Upper lobe of right lung (tissue), 1 donor: ENCODE measurements at regions not wholly inside any gene's neighbourhood (a gene's known extent, or its start where the extent isn't known, plus 50 kb on each side); places are given as distances from the start of the nearest gene placed in this dataset.

ENCODE experiments used
- ATAC-seq: fragments of 200-7000 bp; cut with Tn5 transposase; one replicate; pipeline ENCODE4 v1.9.1; 2020; ENCODE audit warnings: mild to moderate bottlenecking, moderate library complexity
- DNase-seq: peaks from one replicate; pipeline ENCODE4 v3.0.0-alpha.2; 2020
- H3K27ac ChIP-seq: fragments of 200-600 bp; one replicate; pipeline ENCODE4 v1.8.0; 2022
- H3K27me3 ChIP-seq: fragments of 200-600 bp; one replicate; pipeline ENCODE4 v1.8.0; 2022; ENCODE audit warnings: mild to moderate bottlenecking
- H3K36me3 ChIP-seq: fragments of 200-600 bp; one replicate; pipeline ENCODE4 v1.8.0; 2022
- H3K4me1 ChIP-seq: fragments of 200-600 bp; one replicate; pipeline ENCODE4 v1.8.0; 2022
- H3K4me3 ChIP-seq: fragments of 200-600 bp; one replicate; pipeline ENCODE4 v1.8.0; 2022; ENCODE audit warnings: mild to moderate bottlenecking
- H3K9me3 ChIP-seq: fragments of 200-600 bp; one replicate; pipeline ENCODE4 v1.8.0; 2022
- intact Hi-C: fragments of 100-400 bp; cut with DNase I; formaldehyde crosslinking; loops from one replicate; pipeline ENCODE4 v1.11.0; 2022
- TF ChIP-seq, protein P1 (sequence below): fragments of 200-600 bp; IDR thresholded peaks from one replicate; pipeline ENCODE4 v1.8.0; 2022; ENCODE audit warnings: antibody characterized with exemption
- donor health status: DM: no; HTN: yes; CAD: no; lungs with severe emphysema.

DNA sequence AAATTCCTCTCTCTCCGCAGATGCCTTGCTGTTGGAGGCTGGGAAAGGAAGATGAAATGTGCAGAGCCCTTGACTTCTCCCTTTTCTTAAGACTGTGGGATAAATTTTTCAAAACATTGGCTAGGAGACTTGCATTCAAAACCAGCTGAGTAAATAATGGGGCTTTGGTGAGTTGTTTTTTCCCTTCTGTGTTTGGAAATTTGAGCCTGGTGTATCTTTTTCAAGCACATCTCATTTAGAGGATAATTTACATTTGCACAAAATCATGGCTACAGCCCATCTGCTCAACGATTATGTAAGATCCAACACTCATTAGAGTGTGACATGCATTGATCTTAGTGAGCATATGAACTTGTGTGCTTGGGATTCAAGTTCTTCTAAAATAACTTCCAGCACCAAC, 112.1 kb upstream of the ATP8B1 start:
- no peak for DNase-seq

DNA sequence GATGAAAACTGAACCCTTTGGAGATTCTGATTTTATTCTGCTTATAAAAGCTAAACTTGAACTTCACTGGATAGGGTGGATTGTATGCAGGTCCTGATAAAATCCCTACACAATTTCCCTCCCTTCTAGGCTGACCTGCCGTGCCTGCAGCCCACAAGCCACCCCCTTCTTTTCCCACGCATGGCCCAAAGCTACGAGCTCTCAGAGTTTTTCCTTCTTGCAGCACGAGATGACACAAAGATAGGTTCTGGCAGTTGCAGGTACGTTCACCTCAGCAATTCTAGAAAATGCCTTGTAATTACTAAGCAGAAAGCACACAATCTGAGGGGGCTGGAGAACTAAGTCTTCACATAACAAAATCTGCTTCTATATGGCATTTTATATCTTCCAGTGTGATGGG, 110.6 kb upstream of the ATP8B1 start:
- no peaks in the 10 kb centered on the region for H3K4me1 ChIP-seq
- H3K27ac ChIP-seq: no peak overlapping the region
- H3K4me3 ChIP-seq: no peak overlapping the region
- no peak for DNase-seq
- TF ChIP-seq, protein P1, sequence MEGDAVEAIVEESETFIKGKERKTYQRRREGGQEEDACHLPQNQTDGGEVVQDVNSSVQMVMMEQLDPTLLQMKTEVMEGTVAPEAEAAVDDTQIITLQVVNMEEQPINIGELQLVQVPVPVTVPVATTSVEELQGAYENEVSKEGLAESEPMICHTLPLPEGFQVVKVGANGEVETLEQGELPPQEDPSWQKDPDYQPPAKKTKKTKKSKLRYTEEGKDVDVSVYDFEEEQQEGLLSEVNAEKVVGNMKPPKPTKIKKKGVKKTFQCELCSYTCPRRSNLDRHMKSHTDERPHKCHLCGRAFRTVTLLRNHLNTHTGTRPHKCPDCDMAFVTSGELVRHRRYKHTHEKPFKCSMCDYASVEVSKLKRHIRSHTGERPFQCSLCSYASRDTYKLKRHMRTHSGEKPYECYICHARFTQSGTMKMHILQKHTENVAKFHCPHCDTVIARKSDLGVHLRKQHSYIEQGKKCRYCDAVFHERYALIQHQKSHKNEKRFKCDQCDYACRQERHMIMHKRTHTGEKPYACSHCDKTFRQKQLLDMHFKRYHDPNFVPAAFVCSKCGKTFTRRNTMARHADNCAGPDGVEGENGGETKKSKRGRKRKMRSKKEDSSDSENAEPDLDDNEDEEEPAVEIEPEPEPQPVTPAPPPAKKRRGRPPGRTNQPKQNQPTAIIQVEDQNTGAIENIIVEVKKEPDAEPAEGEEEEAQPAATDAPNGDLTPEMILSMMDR: no peak
- no peaks in the 10 kb centered on the region for H3K9me3 ChIP-seq
- H3K36me3 ChIP-seq: no peaks in the 10 kb centered on the region
- no peak for ATAC-seq
- intact Hi-C loops: no loop called here
- no peaks in the 10 kb centered on the region for H3K27me3 ChIP-seq

More for the DNA sequence above, 112.1 kb upstream of the ATP8B1 start:
- intact Hi-C loops: no loop called here
- H3K4me3 ChIP-seq: no peak overlapping the region
- TF ChIP-seq, protein P1: no peak
- H3K36me3 ChIP-seq: no peaks in the 10 kb centered on the region
- H3K27ac ChIP-seq: no peak overlapping the region
- ATAC-seq: no peak
- no peaks in the 10 kb centered on the region for H3K4me1 ChIP-seq
- H3K9me3 ChIP-seq: no peaks in the 10 kb centered on the region
- H3K27me3 ChIP-seq: no peaks in the 10 kb centered on the region

DNA sequence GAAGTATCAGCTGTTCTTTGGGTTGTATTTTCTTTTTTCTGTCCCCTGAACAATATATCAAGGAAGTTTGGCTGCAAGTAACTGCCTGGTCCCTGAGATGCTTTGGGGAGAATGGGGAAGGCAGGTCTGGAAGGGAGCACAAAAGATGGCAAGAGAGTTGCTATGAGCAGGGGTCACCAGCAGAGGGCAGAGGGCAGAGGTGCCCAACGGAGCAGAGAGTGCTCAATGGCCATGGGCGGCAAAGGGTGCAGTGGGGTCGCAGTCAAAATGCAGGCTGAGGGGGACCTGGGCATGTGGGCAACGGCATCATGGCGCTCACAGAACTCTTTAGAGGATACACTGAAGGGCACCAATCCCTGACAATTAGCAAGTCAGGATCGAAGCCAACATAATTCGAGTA, 107.7 kb upstream of the ATP8B1 start:
- no peak overlapping the region for H3K27ac ChIP-seq
- ATAC-seq: peak; percentile 26
- H3K36me3 ChIP-seq: no peaks in the 10 kb centered on the region
- intact Hi-C loops: no loop called here
- no peaks in the 10 kb centered on the region for H3K4me1 ChIP-seq
- TF ChIP-seq, protein P1: peak; percentile 12
- DNase-seq: no peak
- H3K4me3 ChIP-seq: no peak overlapping the region
- no peaks in the 10 kb centered on the region for H3K27me3 ChIP-seq
- no peaks in the 10 kb centered on the region for H3K9me3 ChIP-seq

DNA sequence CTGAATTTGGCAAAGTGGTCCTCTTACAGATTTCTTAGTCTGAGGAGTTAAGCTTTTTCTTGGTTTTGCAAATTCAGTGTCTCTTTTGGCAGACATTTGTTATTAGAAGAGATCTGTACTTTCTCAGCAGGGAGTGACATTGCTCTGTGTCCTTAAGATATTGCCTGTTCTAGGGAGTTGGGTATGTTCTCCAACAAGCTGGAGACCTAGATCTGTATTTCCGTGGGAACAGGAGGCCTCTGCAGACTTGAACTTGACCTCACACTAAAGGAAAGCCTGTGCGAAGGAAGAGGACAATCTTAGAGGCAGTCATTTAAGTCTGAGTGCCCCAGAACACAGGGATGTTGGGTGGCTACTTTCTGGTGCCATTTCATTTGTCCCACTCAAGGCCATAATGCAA, 107.0 kb upstream of the ATP8B1 start:
- H3K9me3 ChIP-seq: no peaks in the 10 kb centered on the region
- ATAC-seq (no peak), DNase-seq (no peak)
- H3K4me3 ChIP-seq: no peak overlapping the region
- H3K27me3 ChIP-seq: no peaks in the 10 kb centered on the region
- intact Hi-C loops: no loop called here
- no peak overlapping the region for H3K27ac ChIP-seq
- H3K4me1 ChIP-seq: no peaks in the 10 kb centered on the region
- no peaks in the 10 kb centered on the region for H3K36me3 ChIP-seq
- TF ChIP-seq, protein P1: no peak

DNA sequence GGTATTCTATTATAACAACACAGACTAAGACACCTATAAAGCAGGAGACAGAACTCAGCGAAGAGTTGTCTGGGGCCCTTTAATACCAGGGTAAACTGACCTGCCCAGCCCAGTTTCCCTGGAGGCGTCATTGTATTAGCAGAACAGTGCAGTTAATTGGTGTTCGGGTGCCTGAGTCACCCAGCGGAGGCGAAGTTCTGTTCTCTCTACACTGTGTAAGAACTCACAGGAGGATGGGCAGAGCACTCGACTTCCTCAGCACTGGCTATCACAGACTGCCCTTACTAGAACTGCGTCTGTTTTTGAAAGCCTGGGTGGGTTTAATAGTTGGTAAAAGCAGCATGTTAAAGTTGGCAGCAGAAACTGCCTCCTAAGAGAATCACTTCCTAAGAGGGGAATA, 106.5 kb upstream of the ATP8B1 start:
- intact Hi-C loops: no loop called here
- H3K4me3 ChIP-seq: no peak overlapping the region
- ATAC-seq (no peak), DNase-seq (no peak)
- H3K27ac ChIP-seq: no peak overlapping the region
- TF ChIP-seq, protein P1: no peak
- H3K9me3 ChIP-seq: no peaks in the 10 kb centered on the region
- no peaks in the 10 kb centered on the region for H3K4me1 ChIP-seq
- H3K27me3 ChIP-seq: no peaks in the 10 kb centered on the region
- no peaks in the 10 kb centered on the region for H3K36me3 ChIP-seq

DNA sequence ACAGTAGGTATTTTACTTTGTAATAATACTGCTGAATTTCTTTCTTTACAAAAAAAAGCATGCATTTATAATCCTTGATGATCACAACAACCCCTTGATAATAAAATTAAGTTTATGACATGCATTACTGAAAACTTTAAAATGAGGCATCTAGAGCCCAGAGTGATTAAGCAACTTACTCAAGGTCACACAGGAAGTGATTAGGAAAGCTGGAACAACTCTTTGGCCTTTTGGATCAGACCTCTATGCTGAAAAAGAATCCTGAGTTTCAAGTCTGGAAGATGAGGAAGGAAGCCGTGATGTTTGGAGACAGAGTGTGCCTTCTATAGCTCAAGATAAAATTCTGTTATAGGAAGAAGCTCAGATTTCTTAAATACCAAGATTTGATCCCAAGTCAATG, 105.0 kb upstream of the ATP8B1 start:
- no peak for ATAC-seq
- DNase-seq: no peak

More for the DNA sequence above, 105.0 kb upstream of the ATP8B1 start:
- Histone ChIP-seq H3K27ac (no peak overlapping the region), H3K4me1 (no peaks in the 10 kb centered on the region), H3K9me3 (no peaks in the 10 kb centered on the region), H3K4me3 (no peak overlapping the region), H3K27me3 (no peaks in the 10 kb centered on the region), H3K36me3 (no peaks in the 10 kb centered on the region)
- TF ChIP-seq, protein P1: no peak
- intact Hi-C loops: no loop called here
